Astrocyte (in vitro differentiated cells and primary cell): ENCODE measurements at regions not wholly inside any gene's neighbourhood (a gene's known extent, or its start where the extent isn't known, plus 50 kb on each side); places are given as distances from the start of the nearest gene placed in this dataset.

ENCODE experiments used
- EZH2 ChIP-seq: IDR thresholded peaks from 2 replicates; pipeline ENCODE4 v1.6.1; 2012; ENCODE audit warnings: mild to moderate bottlenecking, low read length, inconsistent platforms; ENCODE audit not compliant: insufficient read depth
- TF ChIP-seq, protein P1 (sequence below): IDR thresholded peaks from 2 replicates; pipeline ENCODE4 v1.5.1; 2011; ENCODE audit warnings: low read depth, mild to moderate bottlenecking, inconsistent platforms, low read length, moderate library complexity; ENCODE audit not compliant: insufficient read depth

DNA sequence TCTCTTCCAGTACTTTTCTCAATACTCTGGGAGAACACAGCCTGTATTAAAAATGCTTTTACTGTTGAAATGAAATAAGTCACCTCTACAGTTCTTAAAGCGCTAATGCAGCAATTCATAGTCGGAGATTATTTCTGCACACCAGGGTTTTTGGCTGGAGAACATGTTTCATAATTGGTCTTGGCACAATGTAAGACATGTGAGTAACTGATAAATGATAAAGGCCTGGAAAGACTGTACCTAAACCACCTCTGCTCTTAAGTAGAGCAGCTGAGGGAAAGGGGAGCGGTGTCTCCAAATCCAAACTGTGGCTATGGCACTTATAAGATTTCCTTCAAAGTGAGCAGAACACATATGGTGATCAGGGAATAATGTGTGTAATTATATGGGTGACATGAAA is 390.3 kb upstream of the MBL2 start:
- TF ChIP-seq, protein P1, sequence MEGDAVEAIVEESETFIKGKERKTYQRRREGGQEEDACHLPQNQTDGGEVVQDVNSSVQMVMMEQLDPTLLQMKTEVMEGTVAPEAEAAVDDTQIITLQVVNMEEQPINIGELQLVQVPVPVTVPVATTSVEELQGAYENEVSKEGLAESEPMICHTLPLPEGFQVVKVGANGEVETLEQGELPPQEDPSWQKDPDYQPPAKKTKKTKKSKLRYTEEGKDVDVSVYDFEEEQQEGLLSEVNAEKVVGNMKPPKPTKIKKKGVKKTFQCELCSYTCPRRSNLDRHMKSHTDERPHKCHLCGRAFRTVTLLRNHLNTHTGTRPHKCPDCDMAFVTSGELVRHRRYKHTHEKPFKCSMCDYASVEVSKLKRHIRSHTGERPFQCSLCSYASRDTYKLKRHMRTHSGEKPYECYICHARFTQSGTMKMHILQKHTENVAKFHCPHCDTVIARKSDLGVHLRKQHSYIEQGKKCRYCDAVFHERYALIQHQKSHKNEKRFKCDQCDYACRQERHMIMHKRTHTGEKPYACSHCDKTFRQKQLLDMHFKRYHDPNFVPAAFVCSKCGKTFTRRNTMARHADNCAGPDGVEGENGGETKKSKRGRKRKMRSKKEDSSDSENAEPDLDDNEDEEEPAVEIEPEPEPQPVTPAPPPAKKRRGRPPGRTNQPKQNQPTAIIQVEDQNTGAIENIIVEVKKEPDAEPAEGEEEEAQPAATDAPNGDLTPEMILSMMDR: no peak
- TF ChIP-seq EZH2: no peak
